HEK293 (cell line): ENCODE measurements at regions not wholly inside any gene's neighbourhood (a gene's known extent, or its start where the extent isn't known, plus 50 kb on each side); places are given as distances from the start of the nearest gene placed in this dataset.

Source experiments
- CTCF ChIP-seq: fragments of 450-650 bp; formaldehyde crosslinking; IDR thresholded peaks from 2 replicates; pipeline ENCODE4 v1.5.1; 2016; ENCODE audit warnings: missing biosample characterization, missing genetic modification characterization
- SP2 ChIP-seq: fragments of 450-650 bp; formaldehyde crosslinking; IDR thresholded peaks from 2 replicates; pipeline ENCODE4 v1.5.1; 2016; ENCODE audit warnings: missing biosample characterization, missing genetic modification characterization
- ZNF121 ChIP-seq: fragments of 450-650 bp; formaldehyde crosslinking; IDR thresholded peaks from 2 replicates; pipeline ENCODE4 v1.5.1; 2016; ENCODE audit warnings: missing biosample characterization, missing genetic modification characterization

GRCh38 chr5:109997161-109997560 lies 307.4 kb downstream of the MAN2A1 start:
- TF ChIP-seq SP2 (no peak), ZNF121 (tag by site-specific recombination) (no peak), CTCF (tag by site-specific recombination) (no peak)
